WTC11 (cell line): ENCODE measurements at regions not wholly inside any gene's neighbourhood (a gene's known extent, or its start where the extent isn't known, plus 50 kb on each side); places are given as distances from the start of the nearest gene placed in this dataset.
"Not testable (repeated sequence)": the region's sequence is repeated elsewhere in the genome, so short reads cannot be mapped to it uniquely, and the experiment has no call there.

Source experiments
- CBFB ChIP-seq: sonication (generic); formaldehyde crosslinking; IDR thresholded peaks from 2 replicates; pipeline ENCODE4 v1.8.1; 2022; ENCODE audit warnings: mild to moderate bottlenecking, low read depth, missing genetic modification reagents
- FOXJ3 ChIP-seq: sonication (generic); formaldehyde crosslinking; IDR thresholded peaks from 2 replicates; pipeline ENCODE4 v1.9.0; 2021; ENCODE audit warnings: missing genetic modification reagents, mild to moderate bottlenecking, borderline replicate concordance
- TP53 ChIP-seq: sonication (generic); formaldehyde crosslinking; IDR thresholded peaks from 2 replicates; pipeline ENCODE4 v1.8.1; 2023; ENCODE audit warnings: mild to moderate bottlenecking, missing genetic modification reagents
- ZNF317 ChIP-seq: sonication (generic); formaldehyde crosslinking; IDR thresholded peaks from 2 replicates; pipeline ENCODE4 v1.8.1; 2023; ENCODE audit warnings: low read depth, mild to moderate bottlenecking, moderate library complexity, missing genetic modification reagents, borderline replicate concordance
- TF ChIP-seq, protein P1 (sequence below): fragments of 200-600 bp; IDR thresholded peaks from 2 replicates; pipeline ENCODE4 v1.8.0; 2022; ENCODE audit warnings: antibody characterized with exemption
- TF ChIP-seq, protein P2 (sequence below): sonication (generic); formaldehyde crosslinking; IDR thresholded peaks from 2 replicates; pipeline ENCODE4 v1.8.1; 2023; ENCODE audit warnings: mild to moderate bottlenecking, missing genetic modification reagents

DNA sequence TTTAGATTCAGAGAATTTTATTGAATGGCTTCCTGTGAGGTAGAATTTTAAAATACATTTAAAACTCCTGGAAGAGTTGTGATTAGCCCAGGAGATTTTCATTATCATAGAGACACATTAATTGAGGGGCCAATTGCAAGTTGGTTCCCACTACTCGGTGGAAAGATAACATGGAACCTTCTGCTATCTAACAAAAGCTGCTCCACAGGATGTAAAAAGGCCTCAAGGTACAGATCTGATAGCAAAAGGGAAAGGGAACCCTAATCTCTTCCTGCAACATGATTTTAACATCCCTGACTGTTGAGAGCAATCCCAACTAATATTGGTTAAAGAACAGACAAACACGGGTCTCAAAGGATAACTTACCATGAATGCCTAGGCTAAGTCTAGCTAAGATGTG lies 312.3 kb downstream of the TUBA3C start:
- not testable (repeated sequence) for TF ChIP-seq FOXJ3, TP53, CBFB, ZNF317 (CRISPR knock-in tag)
- TF ChIP-seq, protein P1, sequence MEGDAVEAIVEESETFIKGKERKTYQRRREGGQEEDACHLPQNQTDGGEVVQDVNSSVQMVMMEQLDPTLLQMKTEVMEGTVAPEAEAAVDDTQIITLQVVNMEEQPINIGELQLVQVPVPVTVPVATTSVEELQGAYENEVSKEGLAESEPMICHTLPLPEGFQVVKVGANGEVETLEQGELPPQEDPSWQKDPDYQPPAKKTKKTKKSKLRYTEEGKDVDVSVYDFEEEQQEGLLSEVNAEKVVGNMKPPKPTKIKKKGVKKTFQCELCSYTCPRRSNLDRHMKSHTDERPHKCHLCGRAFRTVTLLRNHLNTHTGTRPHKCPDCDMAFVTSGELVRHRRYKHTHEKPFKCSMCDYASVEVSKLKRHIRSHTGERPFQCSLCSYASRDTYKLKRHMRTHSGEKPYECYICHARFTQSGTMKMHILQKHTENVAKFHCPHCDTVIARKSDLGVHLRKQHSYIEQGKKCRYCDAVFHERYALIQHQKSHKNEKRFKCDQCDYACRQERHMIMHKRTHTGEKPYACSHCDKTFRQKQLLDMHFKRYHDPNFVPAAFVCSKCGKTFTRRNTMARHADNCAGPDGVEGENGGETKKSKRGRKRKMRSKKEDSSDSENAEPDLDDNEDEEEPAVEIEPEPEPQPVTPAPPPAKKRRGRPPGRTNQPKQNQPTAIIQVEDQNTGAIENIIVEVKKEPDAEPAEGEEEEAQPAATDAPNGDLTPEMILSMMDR, result not testable (repeated sequence)
- TF ChIP-seq, protein P2, sequence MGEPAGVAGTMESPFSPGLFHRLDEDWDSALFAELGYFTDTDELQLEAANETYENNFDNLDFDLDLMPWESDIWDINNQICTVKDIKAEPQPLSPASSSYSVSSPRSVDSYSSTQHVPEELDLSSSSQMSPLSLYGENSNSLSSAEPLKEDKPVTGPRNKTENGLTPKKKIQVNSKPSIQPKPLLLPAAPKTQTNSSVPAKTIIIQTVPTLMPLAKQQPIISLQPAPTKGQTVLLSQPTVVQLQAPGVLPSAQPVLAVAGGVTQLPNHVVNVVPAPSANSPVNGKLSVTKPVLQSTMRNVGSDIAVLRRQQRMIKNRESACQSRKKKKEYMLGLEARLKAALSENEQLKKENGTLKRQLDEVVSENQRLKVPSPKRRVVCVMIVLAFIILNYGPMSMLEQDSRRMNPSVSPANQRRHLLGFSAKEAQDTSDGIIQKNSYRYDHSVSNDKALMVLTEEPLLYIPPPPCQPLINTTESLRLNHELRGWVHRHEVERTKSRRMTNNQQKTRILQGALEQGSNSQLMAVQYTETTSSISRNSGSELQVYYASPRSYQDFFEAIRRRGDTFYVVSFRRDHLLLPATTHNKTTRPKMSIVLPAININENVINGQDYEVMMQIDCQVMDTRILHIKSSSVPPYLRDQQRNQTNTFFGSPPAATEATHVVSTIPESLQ (CRISPR knock-in tag), result not testable (repeated sequence)
